H54 (cell line): ENCODE measurements at regions not wholly inside any gene's neighbourhood (a gene's known extent, or its start where the extent isn't known, plus 50 kb on each side); places are given as distances from the start of the nearest gene placed in this dataset.

Source experiments
- DNase-seq: peaks from one replicate; pipeline ENCODE4 v3.0.0; 2011; ENCODE audit warnings: low spot score, mixed read lengths; ENCODE audit not compliant: insufficient read length
- FAIRE-seq: peaks from 3 replicates; lab custom pipeline; 2011; peaks lifted over from hg19 to GRCh38; lab: Jason Lieb, UNC
- POLR2A ChIP-seq: IDR thresholded peaks from 2 replicates; pipeline ENCODE4 v1.6.1; 2011; ENCODE audit warnings: low read depth, mild to moderate bottlenecking, low read length

DNA sequence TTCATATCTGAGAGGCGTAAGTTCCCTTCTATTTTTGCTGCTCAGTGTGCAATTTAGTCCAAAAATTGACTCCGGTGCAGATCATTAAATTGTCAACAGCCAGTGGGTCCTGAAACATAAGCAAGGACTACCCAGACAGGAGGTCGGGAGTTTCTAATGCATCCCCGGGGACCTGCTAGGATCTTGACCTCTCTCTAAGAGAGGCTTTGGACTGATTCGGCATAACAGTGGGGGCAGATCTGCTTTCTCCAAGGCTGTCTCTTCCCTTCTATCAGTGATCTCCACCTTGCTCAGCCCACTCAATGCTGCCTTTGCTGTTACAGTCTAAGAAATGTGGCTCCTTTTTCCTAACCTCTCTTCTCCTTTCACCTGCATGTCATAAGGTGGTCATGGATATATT is 199.1 kb upstream of the NRP1 start:
- DNase-seq, result no peak
- TF ChIP-seq POLR2A, result no peak
- no peak for FAIRE-seq

- no peak for TF ChIP-seq POLR2A
Measured at GRCh38 chr10:33532901-33533300, 198.4 kb upstream of the NRP1 start.

GRCh38 chr10:33529234-33529633 is 194.8 kb upstream of the NRP1 start:
- DNase-seq (no peak), FAIRE-seq (no peak)
- no peak for TF ChIP-seq POLR2A

More at GRCh38 chr10:33532901-33533300, 198.4 kb upstream of the NRP1 start:
- FAIRE-seq (no peak), DNase-seq (no peak)

DNA sequence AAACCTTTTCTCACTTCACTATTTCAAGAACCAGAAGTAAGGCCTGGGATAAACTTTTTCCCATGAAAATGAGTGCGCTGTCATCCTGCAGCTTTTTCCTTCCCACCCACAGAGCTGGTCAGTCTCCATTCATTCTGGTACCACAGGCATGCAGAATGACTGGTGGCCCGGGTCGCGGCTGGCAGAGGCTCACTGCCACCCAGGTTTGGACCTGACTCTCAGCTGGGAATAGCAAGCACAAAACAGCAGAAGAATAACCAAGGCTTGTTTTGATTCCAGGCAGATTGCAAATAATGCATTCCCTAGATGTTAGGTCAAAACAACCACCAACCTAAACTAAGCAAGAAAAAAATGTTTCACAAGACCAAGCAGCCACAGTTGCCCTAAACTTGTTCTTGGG is 190.5 kb upstream of the NRP1 start:
- TF ChIP-seq POLR2A, result no peak
- no peak for FAIRE-seq
- DNase-seq, result no peak

DNA sequence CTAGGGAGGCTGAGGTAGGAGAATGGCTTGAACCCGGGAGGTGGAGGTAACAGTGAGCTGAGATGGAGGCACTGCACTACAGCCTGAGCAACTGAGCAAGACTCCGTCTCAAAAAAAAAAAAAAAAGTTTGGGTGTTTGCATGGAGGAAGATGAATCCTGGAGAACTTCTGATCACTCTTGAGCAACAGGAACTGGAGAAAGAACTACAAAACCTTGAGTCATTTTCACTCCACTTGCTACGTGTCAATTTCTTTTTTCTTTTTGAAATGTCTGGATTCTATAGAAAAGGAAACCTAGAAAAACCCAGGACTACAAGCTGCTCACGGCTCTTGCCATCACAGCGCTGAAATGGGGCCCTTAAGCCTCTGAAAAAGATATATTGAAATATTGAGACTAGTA is 189.6 kb upstream of the NRP1 start:
- DNase-seq (no peak), FAIRE-seq (no peak)
- TF ChIP-seq POLR2A, result no peak

- TF ChIP-seq POLR2A, result no peak
- DNase-seq (no peak), FAIRE-seq (no peak)
Measured at GRCh38 chr10:33523236-33523792, 188.8 kb upstream of the NRP1 start.

- FAIRE-seq, result no peak
- DNase-seq, result no peak
- no peak for TF ChIP-seq POLR2A
Measured at GRCh38 chr10:33521904-33522303, 187.4 kb upstream of the NRP1 start.

GRCh38 chr10:33521062-33521461 is 186.6 kb upstream of the NRP1 start:
- FAIRE-seq (no peak), DNase-seq (peak; percentile 6)
- TF ChIP-seq POLR2A, result no peak

GRCh38 chr10:33520223-33520622 is 185.8 kb upstream of the NRP1 start:
- TF ChIP-seq POLR2A, result no peak
- DNase-seq (no peak), FAIRE-seq (no peak)

GRCh38 chr10:33519130-33519860 is 184.8 kb upstream of the NRP1 start:
- FAIRE-seq (no peak), DNase-seq (no peak)
- TF ChIP-seq POLR2A, result no peak

- DNase-seq (no peak), FAIRE-seq (no peak)
- TF ChIP-seq POLR2A, result no peak
Measured at GRCh38 chr10:33510206-33510605, 175.7 kb upstream of the NRP1 start.

DNA sequence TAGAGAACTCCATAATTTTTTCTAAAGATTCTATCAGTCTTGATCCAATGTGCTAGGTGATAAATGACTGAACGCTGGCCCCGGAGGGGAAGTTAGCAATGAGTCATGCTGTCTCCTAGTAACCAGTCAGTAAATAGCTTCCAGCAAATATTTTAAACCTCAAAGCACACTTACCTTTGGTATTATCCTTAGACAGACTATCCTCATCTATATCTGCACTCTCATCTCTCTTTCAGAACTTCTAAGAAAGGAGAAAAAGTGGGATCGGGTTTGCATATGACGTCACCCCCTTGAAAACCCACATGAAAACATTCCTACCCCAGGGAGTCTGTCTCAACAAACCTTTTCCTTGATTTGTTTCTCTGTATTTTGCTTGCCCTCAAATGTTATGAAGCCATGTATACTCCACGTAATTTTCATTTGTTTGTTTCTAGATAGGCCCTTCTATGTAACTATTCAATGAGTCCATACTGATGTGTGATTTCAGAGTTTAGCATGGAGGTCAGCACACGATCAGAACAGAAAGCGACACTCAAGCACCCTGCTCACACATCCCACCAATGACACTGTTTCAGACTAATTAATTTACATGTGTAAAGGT is 174.9 kb upstream of the NRP1 start:
- FAIRE-seq, result peak; percentile 76
- DNase-seq, result peak; percentile 38
- TF ChIP-seq POLR2A, result no peak

GRCh38 chr10:33507662-33508425 is 173.4 kb upstream of the NRP1 start:
- FAIRE-seq (no peak), DNase-seq (no peak)
- no peak for TF ChIP-seq POLR2A
